Amygdala (tissue), 56 donors: ENCODE measurements at regions not wholly inside any gene's neighbourhood (a gene's known extent, or its start where the extent isn't known, plus 50 kb on each side); places are given as distances from the start of the nearest gene placed in this dataset.
"Not testable (repeated sequence)": the region's sequence is repeated elsewhere in the genome, so short reads cannot be mapped to it uniquely, and the experiment has no call there.

Source experiments
- DNase-seq, 56 donors: peaks; one replicate each; lab custom pipeline; 2025; lab: John Stamatoyannopoulos, UW

- not testable (repeated sequence) for DNase-seq
Observed at GRCh38 chr4:4004702-4005101, 222.0 kb downstream of the OTOP1 start.

- not testable (repeated sequence) for DNase-seq
Observed at GRCh38 chr4:4006356-4006755, 220.4 kb downstream of the OTOP1 start.

GRCh38 chr4:4019071-4019470 is 207.7 kb downstream of the OTOP1 start:
- not testable (repeated sequence) for DNase-seq

DNA sequence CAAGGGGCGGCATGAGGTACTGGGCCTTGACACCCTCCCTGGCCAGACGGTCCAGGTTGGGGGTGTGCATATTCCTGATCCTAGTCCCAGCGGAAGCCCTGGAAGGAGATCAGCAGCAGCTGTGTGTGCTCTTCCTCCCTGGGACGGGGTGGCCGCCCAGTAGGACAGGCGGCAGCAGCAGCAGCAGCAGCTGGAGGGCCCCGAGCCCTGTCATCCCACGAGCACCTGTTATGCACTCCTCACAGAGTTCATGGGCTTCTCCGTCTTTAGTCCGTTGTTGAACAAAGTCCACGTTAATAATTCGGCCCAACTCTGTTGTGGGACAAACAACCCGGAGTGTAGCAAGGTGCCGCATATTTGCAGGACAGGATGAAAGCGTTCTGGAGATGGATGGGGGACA is 205.6 kb downstream of the OTOP1 start:
- DNase-seq, result not testable (repeated sequence)

- not testable (repeated sequence) for DNase-seq
Observed at GRCh38 chr4:4026708-4027107, 200.0 kb downstream of the OTOP1 start.

DNA sequence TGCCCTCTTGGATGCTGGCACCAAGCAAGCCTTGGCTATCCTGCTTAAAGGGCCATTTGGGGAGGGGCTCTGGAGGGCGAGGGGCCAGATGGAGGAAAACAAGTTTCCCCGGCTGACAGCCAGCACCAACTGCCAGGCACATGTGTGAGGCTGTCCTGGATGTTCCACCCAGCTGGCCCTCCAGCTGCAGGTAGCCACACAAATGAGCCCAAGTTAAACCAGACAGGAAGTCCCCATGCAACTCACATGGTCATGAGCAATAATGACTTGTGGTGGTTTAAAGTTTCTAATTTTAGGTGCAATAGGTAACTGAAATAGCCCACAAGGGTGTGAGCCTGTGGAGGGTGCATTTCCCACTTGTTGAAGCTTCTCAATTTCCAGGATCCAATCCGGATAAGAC is 198.0 kb downstream of the OTOP1 start:
- DNase-seq, result not testable (repeated sequence)

DNA sequence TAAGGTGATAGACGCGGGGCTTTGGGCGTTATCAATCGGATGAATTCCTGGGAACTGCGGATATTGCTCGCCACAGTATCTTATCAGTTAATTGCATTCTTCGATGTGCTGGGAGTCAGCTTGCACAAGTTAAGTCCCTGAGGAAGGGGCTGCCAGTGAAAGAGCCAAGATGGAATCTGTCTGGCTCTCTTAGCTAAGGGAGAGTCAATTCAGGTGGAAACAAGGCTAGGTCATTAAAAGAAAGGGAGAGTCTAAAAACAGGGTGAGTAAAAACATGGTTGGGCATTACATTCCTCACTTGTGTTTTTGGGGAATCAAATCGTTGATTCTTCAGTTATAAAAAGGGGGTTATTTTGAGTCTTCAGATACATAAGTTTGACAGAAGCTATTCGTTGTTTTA is 196.2 kb downstream of the OTOP1 start:
- DNase-seq, result not testable (repeated sequence)

GRCh38 chr4:4031446-4032135 is 195.1 kb downstream of the OTOP1 start:
- not testable (repeated sequence) for DNase-seq

DNA sequence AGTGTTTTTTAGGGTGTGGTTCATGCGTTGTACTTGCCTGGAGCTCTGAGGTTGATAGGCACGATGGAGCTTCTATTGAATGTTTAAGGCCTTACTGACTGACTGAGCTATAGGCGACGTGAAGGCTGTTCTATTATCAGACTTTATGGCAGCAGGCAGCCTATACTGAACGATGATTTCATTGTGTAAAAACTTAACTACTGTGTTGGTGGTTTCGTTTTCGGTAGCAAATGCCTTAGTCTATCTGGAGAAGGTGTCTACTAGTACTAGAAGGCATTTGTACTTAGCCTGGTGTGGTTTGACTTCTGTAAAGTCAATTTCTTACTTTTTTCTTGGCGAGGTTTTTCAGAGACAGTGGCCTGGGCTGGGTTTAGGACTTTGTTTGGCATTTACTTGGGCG is 194.4 kb downstream of the OTOP1 start:
- not testable (repeated sequence) for DNase-seq

- not testable (repeated sequence) for DNase-seq
Observed at GRCh38 chr4:4032801-4033605, 193.7 kb downstream of the OTOP1 start.

GRCh38 chr4:4037399-4038138 is 189.2 kb downstream of the OTOP1 start:
- not testable (repeated sequence) for DNase-seq

DNA sequence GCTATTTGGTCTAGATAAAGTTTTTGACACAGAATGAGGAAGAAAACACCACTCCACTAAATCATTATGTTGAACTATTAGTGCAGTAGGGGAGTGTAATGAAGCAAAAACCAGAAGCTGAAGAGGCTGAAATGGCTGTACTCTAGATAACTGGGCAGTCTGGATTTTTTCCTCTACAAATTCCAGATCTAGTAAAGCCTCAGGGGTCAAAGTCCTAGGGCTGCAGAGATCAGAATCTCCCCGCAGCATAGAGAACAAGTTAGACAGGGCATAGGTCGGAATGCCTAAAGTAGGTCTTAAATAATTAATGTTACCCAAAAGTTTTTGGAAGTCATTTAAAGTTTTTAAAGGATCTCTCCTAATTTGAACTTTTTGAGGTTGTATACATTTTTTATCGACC is 180.9 kb downstream of the OTOP1 start:
- DNase-seq, result not testable (repeated sequence)

DNA sequence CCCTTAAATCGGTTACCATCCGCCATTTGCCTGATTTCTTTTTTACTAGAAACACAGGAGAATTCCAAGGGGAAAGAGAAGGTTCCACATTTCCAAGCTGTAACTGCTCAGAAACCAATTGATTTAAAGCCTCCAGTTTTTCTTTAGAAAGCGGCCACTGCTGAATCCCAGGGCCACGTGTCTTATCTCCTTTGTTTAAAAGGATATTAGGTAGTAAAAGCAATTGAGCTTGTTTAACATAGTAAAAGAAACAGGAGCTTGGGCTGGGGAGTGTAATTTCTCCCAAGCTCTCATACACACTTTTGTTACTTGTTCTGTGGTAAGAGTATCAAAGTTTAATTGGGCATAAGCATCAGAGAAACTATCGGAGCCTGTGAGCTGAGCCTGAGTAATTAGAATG is 180.0 kb downstream of the OTOP1 start:
- DNase-seq, result not testable (repeated sequence)

- not testable (repeated sequence) for DNase-seq
Observed at GRCh38 chr4:4047202-4047601, 179.5 kb downstream of the OTOP1 start.

GRCh38 chr4:4048227-4048626 is 178.5 kb downstream of the OTOP1 start:
- DNase-seq, result not testable (repeated sequence)

- DNase-seq, result not testable (repeated sequence)
Observed at GRCh38 chr4:4050781-4051180, 175.9 kb downstream of the OTOP1 start.

- not testable (repeated sequence) for DNase-seq
Observed at GRCh38 chr4:4052933-4053332, 173.8 kb downstream of the OTOP1 start.

DNA sequence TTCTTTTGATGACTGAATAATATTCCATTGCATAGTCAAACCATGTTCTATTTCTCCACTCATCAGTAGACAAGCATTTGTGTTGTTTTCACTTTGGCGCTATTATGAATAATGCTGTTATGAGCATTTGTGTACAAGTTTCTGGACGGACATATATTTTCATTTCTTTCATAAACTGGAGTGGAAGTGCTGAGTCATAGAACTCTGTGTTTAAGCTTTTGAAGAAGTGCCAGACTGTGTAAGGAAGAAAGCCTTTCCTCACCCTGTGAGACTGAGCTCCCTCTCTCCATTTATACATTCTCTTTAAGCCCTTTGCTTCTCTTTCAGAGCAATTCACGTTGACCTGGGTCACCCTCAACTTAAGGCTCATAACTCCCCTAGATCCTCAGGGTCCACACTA is 169.5 kb downstream of the OTOP1 start:
- not testable (repeated sequence) for DNase-seq

- DNase-seq, result not testable (repeated sequence)
Observed at GRCh38 chr4:4084171-4084570, 142.6 kb downstream of the OTOP1 start.

DNA sequence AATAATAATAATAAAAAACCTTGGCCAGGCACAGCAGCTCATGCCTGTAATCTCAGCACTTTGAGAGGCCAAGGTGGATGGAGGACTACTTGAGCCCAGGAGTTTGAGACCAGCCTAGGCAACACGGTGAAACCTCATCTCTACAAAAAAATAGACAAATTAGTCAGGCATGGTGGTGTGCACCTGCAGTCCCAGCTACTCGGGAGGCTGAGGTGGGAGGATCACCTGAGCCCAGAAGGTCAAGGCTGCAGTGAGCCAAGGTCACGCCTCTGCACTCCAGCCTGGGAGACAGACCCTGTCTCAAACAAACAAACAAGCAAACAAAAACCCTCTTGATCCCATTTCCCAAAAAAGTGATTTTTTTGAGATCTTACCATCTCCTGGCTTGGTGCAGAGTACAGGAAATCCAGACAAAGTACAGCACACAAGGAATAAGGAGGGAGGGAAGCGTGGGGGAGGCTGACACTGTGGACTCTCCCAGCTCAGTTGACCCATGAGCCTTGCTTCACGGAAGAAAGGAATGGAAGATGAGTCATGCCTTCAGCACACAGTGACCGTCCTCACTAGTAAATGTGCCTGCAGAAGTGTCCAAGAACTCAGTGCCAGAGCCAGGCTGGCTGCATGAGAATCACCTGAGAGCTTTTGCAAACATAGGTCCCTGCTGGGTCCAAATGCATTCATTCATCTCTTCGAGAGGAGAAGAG is 136.9 kb downstream of the OTOP1 start:
- not testable (repeated sequence) for DNase-seq
